NCI-H510A (cell line): ENCODE measurements at regions not wholly inside any gene's neighbourhood (a gene's known extent, or its start where the extent isn't known, plus 50 kb on each side); places are given as distances from the start of the nearest gene placed in this dataset.

ENCODE experiments used
- DNase-seq: peaks from one replicate; lab custom pipeline; 2025; lab: John Stamatoyannopoulos, UW

GRCh38 chr14:101120641-101121507 is 217.4 kb upstream of the RTL1 start:
- DNase-seq: no peak

- DNase-seq: no peak
Observed at GRCh38 chr14:101121508-101122139, 218.1 kb upstream of the RTL1 start.

- DNase-seq: no peak
Observed at GRCh38 chr14:101122237-101123141, 219.0 kb upstream of the RTL1 start.

GRCh38 chr14:101123618-101124510 is 220.3 kb upstream of the RTL1 start:
- DNase-seq: no peak

GRCh38 chr14:101124815-101125214 is 221.3 kb upstream of the RTL1 start:
- no peak for DNase-seq

GRCh38 chr14:101125313-101125712 is 221.8 kb upstream of the RTL1 start:
- no peak for DNase-seq

GRCh38 chr14:101125719-101126651 is 222.5 kb upstream of the RTL1 start:
- no peak for DNase-seq

- no peak for DNase-seq
Observed at GRCh38 chr14:101126731-101127130, 223.2 kb upstream of the RTL1 start.

GRCh38 chr14:101127224-101127623 is 223.7 kb upstream of the RTL1 start:
- no peak for DNase-seq

- DNase-seq: no peak
Observed at GRCh38 chr14:101128478-101129321, 225.2 kb upstream of the RTL1 start.

GRCh38 chr14:101129521-101130167 is 226.1 kb upstream of the RTL1 start:
- DNase-seq: no peak

GRCh38 chr14:101130861-101131260 is 227.3 kb upstream of the RTL1 start:
- no peak for DNase-seq

- DNase-seq: no peak
Observed at GRCh38 chr14:101131451-101131916, 228.0 kb upstream of the RTL1 start.

GRCh38 chr14:101132051-101132571 is 228.6 kb upstream of the RTL1 start:
- no peak for DNase-seq

GRCh38 chr14:101132588-101132987 is 229.1 kb upstream of the RTL1 start:
- DNase-seq: no peak

GRCh38 chr14:101133068-101133467 is 229.5 kb upstream of the RTL1 start:
- no peak for DNase-seq

- no peak for DNase-seq
Observed at GRCh38 chr14:101134161-101134631, 230.7 kb upstream of the RTL1 start.

- no peak for DNase-seq
Observed at GRCh38 chr14:101134851-101135433, 231.4 kb upstream of the RTL1 start.
